ENCODE measurements at regions not wholly inside any gene's neighbourhood (a gene's known extent, or its start where the extent isn't known, plus 50 kb on each side); places are given as distances from the start of the nearest gene placed in this dataset.

DNA sequence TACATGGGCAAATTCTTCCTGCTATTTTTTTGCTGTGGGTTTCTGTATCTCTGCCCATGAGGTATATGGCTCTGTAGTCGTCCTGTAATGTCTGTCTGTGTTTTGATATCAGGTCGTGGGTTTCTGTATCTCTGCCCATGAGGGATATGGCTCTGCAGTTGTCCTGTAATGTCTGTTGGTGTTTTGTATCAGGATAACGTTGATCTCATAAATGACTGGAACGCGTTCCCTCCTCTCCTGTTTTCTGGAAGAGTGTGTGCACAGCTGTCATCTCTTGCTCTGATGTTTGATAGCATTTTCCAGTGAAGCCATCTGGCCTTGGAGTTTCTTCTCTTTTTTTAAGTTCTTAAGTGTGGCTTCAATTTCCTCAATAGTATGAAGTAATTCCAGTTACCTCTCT is 57.2 kb downstream of the SOX1 start:
- intact Hi-C loops (cut with micrococcal nuclease; ENCODE audit: unreplicated experiment), result no loop called here
- Mint-ChIP-seq H3K27me3 (ENCODE audit: unreplicated experiment) (no peaks in the 10 kb centered on the region), H3K4me1 (ENCODE audit: low read depth, unreplicated experiment) (no peaks in the 10 kb centered on the region)

DNA sequence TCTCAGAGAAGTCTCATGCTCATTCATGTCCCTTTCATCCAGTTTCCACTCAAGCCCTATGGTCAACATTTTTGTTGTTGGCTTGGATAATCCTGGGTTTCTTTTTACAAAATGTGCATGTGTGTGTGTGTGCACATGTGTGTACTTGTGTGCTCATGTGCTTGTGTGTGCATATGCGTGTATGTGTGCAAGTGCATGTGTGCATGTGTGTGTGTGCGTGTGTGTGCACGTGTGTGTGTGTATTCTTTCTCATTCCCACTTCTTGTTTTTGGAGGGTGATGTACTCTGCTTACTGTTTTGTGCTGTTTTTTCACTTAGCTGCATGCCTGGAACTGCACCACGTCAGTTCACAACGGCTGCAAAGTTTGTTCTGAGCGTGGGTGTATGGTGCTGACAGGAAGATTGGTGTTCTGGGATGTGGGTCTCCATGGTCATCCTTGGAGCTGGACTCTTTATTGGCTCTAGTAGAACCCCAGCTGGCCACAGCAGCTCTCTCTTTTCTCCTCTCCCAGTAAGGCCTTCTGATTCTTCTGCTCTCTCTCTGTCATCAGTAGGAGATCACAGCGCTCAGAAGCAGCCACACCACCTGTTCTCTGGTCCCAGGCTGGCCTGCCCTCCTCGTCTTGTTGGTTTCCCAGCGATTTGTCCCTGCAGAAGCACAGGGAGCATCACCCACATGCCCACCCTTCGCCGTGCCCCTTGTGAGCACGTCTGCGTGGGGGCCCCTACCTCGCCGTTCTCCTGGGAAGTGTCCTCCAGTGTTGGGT is 60.8 kb downstream of the SOX1 start:
- H3K4me1 Mint-ChIP-seq (ENCODE audit: low read depth, unreplicated experiment), result no peaks in the 10 kb centered on the region
- CTCF ChIA-PET, result no interaction called here
- intact Hi-C loops (cut with micrococcal nuclease; ENCODE audit: unreplicated experiment), result no loop called here
- TF ChIP-seq, protein P1, sequence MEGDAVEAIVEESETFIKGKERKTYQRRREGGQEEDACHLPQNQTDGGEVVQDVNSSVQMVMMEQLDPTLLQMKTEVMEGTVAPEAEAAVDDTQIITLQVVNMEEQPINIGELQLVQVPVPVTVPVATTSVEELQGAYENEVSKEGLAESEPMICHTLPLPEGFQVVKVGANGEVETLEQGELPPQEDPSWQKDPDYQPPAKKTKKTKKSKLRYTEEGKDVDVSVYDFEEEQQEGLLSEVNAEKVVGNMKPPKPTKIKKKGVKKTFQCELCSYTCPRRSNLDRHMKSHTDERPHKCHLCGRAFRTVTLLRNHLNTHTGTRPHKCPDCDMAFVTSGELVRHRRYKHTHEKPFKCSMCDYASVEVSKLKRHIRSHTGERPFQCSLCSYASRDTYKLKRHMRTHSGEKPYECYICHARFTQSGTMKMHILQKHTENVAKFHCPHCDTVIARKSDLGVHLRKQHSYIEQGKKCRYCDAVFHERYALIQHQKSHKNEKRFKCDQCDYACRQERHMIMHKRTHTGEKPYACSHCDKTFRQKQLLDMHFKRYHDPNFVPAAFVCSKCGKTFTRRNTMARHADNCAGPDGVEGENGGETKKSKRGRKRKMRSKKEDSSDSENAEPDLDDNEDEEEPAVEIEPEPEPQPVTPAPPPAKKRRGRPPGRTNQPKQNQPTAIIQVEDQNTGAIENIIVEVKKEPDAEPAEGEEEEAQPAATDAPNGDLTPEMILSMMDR (IDR thresholded peaks at IDR 0.05; ENCODE audit: unreplicated experiment), result no peak
- no peak overlapping the region for H3K27ac Mint-ChIP-seq (ENCODE audit: unreplicated experiment)
- H3K9me3 Mint-ChIP-seq (ENCODE audit: low read depth, unreplicated experiment), result peaks cover 4% of the 10 kb centered on the region
- H3K4me3 Mint-ChIP-seq (ENCODE audit: low read depth, unreplicated experiment), result no peak overlapping the region
- no peaks in the 10 kb centered on the region for H3K36me3 Mint-ChIP-seq (ENCODE audit: insufficient read depth, unreplicated experiment)
- no TSS peak for BruUV-seq (replicated peaks)
- no peak for DNase-seq
- no peaks in the 10 kb centered on the region for H3K27me3 Mint-ChIP-seq (ENCODE audit: unreplicated experiment)

More for the DNA sequence above, 57.2 kb downstream of the SOX1 start:
- no peak for DNase-seq
- H3K36me3 Mint-ChIP-seq (ENCODE audit: insufficient read depth, unreplicated experiment), result no peaks in the 10 kb centered on the region
- no peak overlapping the region for H3K27ac Mint-ChIP-seq (ENCODE audit: unreplicated experiment)
- no peak overlapping the region for H3K4me3 Mint-ChIP-seq (ENCODE audit: low read depth, unreplicated experiment)
- CTCF ChIA-PET, result no interaction called here
- TF ChIP-seq, protein P1 (IDR thresholded peaks at IDR 0.05; ENCODE audit: unreplicated experiment), result no peak
- no TSS peak for BruUV-seq (replicated peaks)
- H3K9me3 Mint-ChIP-seq (ENCODE audit: low read depth, unreplicated experiment), result peaks cover 4% of the 10 kb centered on the region

DNA sequence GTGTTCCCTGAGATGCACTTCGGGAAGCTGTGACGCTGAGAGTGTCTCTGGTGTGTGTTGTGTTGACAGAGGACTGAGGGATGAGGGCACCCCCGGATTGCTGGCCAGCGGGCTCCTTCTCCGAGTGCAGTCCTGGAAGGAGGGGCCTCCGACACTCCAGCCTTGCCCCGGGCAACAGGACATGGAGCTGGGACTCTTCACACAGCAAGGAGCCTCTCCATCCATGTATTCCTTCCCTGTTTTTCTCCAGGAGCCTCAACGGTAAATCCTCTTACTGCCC is 61.3 kb downstream of the SOX1 start:
- H3K36me3 Mint-ChIP-seq (ENCODE audit: insufficient read depth, unreplicated experiment), result no peaks in the 10 kb centered on the region
- BruUV-seq (replicated peaks), result no TSS peak
- H3K27me3 Mint-ChIP-seq (ENCODE audit: unreplicated experiment), result no peaks in the 10 kb centered on the region
- CTCF ChIA-PET, result no interaction called here
- H3K27ac Mint-ChIP-seq (ENCODE audit: unreplicated experiment), result no peak overlapping the region
- H3K4me1 Mint-ChIP-seq (ENCODE audit: low read depth, unreplicated experiment), result no peaks in the 10 kb centered on the region
- intact Hi-C loops (cut with micrococcal nuclease; ENCODE audit: unreplicated experiment), result no loop called here
- DNase-seq, result no peak
- H3K9me3 Mint-ChIP-seq (ENCODE audit: low read depth, unreplicated experiment), result peaks cover 4% of the 10 kb centered on the region
- H3K4me3 Mint-ChIP-seq (ENCODE audit: low read depth, unreplicated experiment), result no peak overlapping the region
- TF ChIP-seq, protein P1 (IDR thresholded peaks at IDR 0.05; ENCODE audit: unreplicated experiment), result no peak

DNA sequence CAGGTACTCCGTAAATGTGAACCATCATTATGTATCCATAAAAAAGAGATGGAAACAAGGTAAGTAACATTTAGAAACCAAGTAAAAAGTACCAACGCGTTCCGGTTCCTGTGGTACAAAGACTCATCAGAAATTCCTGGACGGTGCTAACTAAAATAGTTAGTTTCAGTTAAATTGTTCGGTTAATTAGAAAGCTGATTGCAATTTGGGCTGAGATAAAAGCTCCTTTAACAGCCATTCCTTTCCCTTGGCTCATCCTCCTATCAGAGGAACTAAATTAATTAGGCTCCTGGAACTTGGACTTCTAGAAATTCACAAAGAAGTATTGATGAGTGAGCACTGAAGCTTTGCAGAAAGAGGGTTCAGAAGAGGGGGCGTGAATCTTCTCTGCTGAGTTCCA is 63.5 kb downstream of the SOX1 start:
- intact Hi-C loops (cut with micrococcal nuclease; ENCODE audit: unreplicated experiment), result no loop called here
- Mint-ChIP-seq H3K4me3 (ENCODE audit: low read depth, unreplicated experiment) (no peak overlapping the region), H3K36me3 (ENCODE audit: insufficient read depth, unreplicated experiment) (no peaks in the 10 kb centered on the region), H3K9me3 (ENCODE audit: low read depth, unreplicated experiment) (peaks cover 2% of the 10 kb centered on the region), H3K27me3 (ENCODE audit: unreplicated experiment) (no peaks in the 10 kb centered on the region), H3K27ac (ENCODE audit: unreplicated experiment) (no peak overlapping the region), H3K4me1 (ENCODE audit: low read depth, unreplicated experiment) (no peaks in the 10 kb centered on the region)
- BruUV-seq (replicated peaks), result no TSS peak
- no peak for DNase-seq
- CTCF ChIA-PET, result no interaction called here
- TF ChIP-seq, protein P1 (IDR thresholded peaks at IDR 0.05; ENCODE audit: unreplicated experiment), result no peak

All from Calu3 (cell line).